IPS DF 6.9 (cell line): ENCODE measurements at regions not wholly inside any gene's neighbourhood (a gene's known extent, or its start where the extent isn't known, plus 50 kb on each side); places are given as distances from the start of the nearest gene placed in this dataset.

Source experiments
- DNase-seq: peaks from one replicate; pipeline ENCODE4 v3.0.0-alpha.2; 2013; ENCODE audit warnings: low read depth, low spot score
- H3K27ac ChIP-seq: one replicate; pipeline ENCODE4 v1.5.1; 2013; ENCODE audit warnings: low read length, control low read depth
- H3K27me3 ChIP-seq: 2 replicates; pipeline ENCODE4 v1.6.1; 2013; ENCODE audit warnings: mild to moderate bottlenecking, low read length; ENCODE audit not compliant: control insufficient read depth, insufficient read depth
- H3K36me3 ChIP-seq: 2 replicates; pipeline ENCODE4 v1.6.1; 2013; ENCODE audit warnings: low read length; ENCODE audit not compliant: control insufficient read depth, insufficient read depth
- H3K4me1 ChIP-seq: 2 replicates; pipeline ENCODE4 v1.6.1; 2013; ENCODE audit warnings: low read length; ENCODE audit not compliant: control insufficient read depth, insufficient read depth
- H3K4me3 ChIP-seq: 2 replicates; pipeline ENCODE4 v1.5.1; 2013; ENCODE audit warnings: mild to moderate bottlenecking, low read length
- H3K9me3 ChIP-seq: 2 replicates; pipeline ENCODE4 v1.6.1; 2013; ENCODE audit warnings: low read length, inconsistent platforms; ENCODE audit not compliant: control insufficient read depth, insufficient read depth
- WGBS: extraction: QIAGEN DNeasy Blood & Tissue Kit; methylation state at CpG from one replicate; pipeline ENCODE4 v1.1.7; 2013; ENCODE audit warnings: mixed read lengths, missing lambda C conversion rate; ENCODE audit not compliant: insufficient read length, insufficient coverage; 5-methylcytosine and 5-hydroxymethylcytosine counted together

DNA sequence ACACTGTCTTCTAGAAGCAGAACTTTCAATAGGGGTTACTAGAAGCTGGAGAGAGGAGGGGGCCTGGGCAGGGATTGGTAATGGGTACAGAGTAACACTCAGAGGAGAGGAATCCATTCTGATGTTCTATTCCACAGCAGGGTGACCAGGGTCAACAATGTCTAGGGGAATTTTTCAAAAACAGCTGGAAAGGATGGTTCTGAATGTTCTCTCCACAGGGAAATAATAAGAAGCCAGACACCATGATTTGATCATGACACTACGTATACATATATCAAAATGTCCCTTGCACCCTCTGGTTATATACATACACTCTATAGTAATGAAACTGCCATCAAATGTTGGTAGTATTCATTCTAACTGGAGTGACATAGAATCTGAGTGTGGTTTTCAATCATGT is 111.2 kb upstream of the TOP3B start:
- no peak for DNase-seq
- Histone ChIP-seq H3K4me1 (no peaks in the 10 kb centered on the region), H3K9me3 (no peaks in the 10 kb centered on the region), H3K36me3 (no peaks in the 10 kb centered on the region), H3K27me3 (peaks cover 57% of the 10 kb centered on the region), H3K27ac (no peak overlapping the region), H3K4me3 (no peak overlapping the region)
- no CpG with 5 or more reads among the region's 1 CpG for WGBS

DNA sequence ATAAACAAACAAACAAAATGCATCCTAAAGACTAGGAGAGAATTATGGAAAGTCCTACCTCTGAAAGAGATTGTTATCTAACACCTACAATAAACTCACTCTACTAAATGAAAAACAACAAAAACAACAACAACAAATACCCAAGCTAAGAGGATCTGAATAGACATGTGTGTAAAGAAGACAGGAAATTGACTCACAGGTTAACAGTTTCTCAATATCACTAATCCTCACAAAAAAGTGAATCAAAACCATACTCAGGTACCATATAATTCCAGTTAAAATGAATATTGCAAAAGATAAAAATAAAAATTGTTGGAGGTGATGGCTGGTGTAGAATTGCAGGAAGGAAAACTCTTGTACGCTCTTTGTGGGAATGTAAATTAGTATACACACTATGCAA is 110.4 kb upstream of the TOP3B start:
- H3K27me3 ChIP-seq: peaks cover 59% of the 10 kb centered on the region
- WGBS: no CpG with 5 or more reads among the region's 1 CpG
- H3K27ac ChIP-seq: no peak overlapping the region

DNA sequence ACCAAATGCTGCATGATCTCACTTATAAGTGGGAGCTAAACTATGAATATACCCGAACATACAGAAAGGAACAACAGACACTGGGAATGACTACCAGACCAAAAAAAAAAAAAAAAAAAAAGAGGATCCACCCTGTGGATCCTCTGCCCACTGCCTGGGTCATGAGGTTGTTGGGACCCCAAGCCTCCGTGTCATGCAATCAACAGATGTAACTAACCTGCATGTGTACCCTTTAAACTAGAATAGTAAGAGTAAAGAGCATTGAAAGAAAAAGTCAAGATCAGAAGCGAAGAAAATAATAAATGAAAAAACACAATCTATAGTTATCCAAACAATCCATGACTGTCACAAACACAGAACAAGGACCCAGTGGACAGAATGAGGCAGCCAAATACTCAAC is 109.5 kb upstream of the TOP3B start:
- Histone ChIP-seq H3K4me1 (no peaks in the 10 kb centered on the region), H3K4me3 (no peak overlapping the region), H3K9me3 (no peaks in the 10 kb centered on the region), H3K27me3 (peaks cover 57% of the 10 kb centered on the region), H3K36me3 (no peaks in the 10 kb centered on the region), H3K27ac (no peak overlapping the region)
- no CpG with 5 or more reads among the region's 3 CpGs for WGBS
- DNase-seq: no peak

More for the DNA sequence above, 110.4 kb upstream of the TOP3B start:
- no peaks in the 10 kb centered on the region for H3K4me1 ChIP-seq
- no peaks in the 10 kb centered on the region for H3K36me3 ChIP-seq
- no peak for DNase-seq
- no peaks in the 10 kb centered on the region for H3K9me3 ChIP-seq
- no peak overlapping the region for H3K4me3 ChIP-seq

DNA sequence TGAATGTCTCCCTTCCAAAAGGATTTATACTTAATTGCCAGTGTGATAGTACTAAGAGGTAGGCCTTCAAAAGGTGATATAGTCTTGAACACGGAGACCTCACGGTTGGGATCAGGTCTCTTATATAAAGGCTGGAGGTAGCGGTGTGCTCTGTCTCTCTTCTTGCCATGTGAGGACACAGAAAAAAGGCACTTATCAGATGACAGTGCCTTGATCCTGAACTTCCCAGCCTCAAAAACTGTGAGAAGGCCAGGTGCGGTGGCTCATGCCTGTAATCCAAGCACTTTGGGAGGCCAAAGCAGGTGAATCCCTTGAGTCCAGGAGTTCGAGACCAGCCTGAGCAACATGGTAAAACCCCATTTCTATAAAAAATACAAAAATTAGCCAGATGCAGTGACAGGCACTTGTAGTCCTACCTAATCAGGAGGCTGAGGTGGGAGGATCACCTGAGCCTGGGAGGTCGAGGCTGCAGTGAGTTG is 108.9 kb upstream of the TOP3B start:
- no peak for DNase-seq
- Histone ChIP-seq H3K36me3 (no peaks in the 10 kb centered on the region), H3K4me3 (no peak overlapping the region), H3K27ac (no peak overlapping the region), H3K9me3 (no peaks in the 10 kb centered on the region), H3K27me3 (peaks cover 59% of the 10 kb centered on the region), H3K4me1 (no peaks in the 10 kb centered on the region)
- WGBS: no CpG with 5 or more reads among the region's 6 CpGs

DNA sequence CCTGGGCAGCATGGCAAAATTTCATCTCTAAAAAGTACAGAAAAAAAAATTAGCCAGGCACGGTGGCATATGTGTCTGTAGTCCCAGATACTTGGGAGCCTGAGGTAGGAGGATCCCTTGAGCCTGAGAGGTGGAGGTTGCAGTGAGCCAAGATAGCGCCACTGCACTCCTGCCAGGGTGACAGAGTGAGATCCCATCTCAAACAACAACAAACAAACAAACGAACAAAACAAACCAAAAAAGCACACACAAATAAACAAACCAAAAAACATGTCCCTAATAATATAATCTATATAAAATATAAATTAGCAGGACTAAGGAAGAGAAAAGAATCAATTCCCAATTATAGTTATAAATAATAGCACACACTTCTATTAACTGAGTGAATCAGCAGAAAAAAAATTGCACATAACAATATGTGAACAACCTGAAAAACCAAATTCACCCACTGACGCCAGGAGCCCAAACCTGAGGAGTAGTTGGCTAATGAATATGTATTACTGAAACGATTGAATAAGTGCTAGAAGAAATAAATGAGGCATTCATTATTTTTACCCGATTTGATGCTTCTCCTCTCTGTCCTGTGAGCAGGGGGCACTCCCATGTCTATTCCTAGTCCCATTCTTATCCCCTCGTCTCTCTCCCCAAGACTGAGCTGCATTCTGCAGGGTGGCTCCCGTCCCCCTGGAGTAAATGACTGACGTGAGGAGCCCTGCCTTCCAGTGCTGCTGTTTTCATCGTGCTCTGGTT is 108.2 kb upstream of the TOP3B start:
- Histone ChIP-seq H3K36me3 (no peaks in the 10 kb centered on the region), H3K27ac (no peak overlapping the region), H3K4me3 (no peak overlapping the region), H3K4me1 (no peaks in the 10 kb centered on the region), H3K27me3 (peaks cover 60% of the 10 kb centered on the region), H3K9me3 (no peaks in the 10 kb centered on the region)
- WGBS: 100% methylated on average over 1 of the region's 10 CpGs
- no peak for DNase-seq

DNA sequence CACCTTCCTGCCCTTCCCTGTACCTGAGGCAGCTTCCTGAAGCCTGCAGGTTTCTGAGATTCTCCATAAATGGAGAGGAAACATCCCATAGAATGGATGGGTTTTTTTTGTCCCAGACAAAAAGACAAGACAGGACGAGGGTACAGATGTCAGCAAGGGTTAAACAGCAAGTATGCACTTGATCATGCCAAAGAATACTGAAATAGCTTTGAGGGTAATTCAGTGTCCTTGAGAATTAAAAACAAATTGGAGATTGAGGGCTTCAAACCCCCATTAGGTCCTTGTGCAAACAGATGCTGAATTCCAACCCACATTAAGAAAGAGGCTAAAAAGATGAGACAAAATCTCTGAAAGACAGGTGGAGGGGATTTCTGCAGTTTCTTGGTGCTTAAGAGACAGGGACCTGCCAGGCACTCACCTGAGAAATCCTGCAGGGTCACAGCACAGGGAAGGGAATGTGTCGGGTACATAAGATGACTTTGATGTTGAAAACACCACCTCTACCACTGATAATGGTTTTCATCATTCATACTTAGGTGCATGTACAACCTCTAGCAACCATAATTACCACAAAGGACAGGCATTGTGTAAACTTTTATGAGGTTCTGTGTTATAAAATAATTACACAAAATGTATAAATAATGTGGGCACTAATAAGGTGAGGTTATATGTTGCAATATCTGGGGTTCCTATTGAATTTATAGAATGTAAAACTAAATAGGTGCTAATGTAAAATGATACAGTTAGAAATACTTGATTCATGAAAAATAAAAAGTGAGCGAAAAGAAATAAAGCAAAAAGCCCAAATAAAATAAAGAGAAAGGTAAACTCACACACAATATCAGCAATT is 107.1 kb upstream of the TOP3B start:
- Histone ChIP-seq H3K4me3 (no peak overlapping the region), H3K9me3 (no peaks in the 10 kb centered on the region), H3K4me1 (no peaks in the 10 kb centered on the region), H3K27ac (no peak overlapping the region), H3K27me3 (peaks cover 56% of the 10 kb centered on the region), H3K36me3 (no peaks in the 10 kb centered on the region)
- DNase-seq: no peak
- WGBS: no CpG with 5 or more reads among the region's 3 CpGs

DNA sequence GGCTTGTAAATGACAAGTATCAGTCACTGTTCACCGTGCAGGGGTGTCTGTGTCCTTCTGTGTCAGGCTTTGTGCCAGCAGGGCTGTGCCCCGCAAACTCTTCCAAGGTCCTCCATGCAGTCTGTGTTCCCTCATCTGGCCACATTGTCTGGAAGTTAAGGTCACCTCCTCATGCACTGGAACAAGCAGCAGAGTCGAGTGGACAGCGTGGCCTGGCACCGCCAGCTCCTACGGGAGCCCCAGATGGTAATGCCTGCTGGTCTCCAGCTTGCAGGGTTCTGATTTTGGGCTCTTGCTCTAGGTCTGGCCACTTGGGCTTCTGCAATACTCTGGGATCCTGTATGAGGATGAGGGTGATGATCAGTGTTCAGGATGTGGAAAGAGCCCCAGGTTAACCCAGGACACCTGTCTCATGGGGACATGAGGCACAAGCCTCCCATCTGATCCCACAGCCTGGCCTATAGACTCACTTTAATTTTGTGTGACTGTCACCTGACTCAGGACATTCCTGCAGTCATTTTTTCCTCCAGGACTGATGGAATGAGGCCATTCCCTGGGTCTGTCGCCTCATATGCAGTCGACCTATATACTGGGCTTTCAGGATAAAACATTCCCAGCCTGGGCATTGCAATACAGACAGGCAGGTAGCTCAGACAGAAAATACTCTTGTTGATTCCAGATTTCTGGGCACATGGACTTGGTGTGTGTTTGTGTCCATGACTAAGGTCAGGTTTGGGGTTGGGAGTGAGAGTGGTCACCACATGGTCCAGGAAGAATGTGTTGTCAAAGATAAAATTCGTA is 106.3 kb upstream of the TOP3B start:
- Histone ChIP-seq H3K27ac (no peak overlapping the region), H3K27me3 (peaks cover 56% of the 10 kb centered on the region), H3K4me3 (no peak overlapping the region), H3K4me1 (no peaks in the 10 kb centered on the region), H3K9me3 (no peaks in the 10 kb centered on the region), H3K36me3 (no peaks in the 10 kb centered on the region)
- DNase-seq: no peak
- no CpG with 5 or more reads among the region's 9 CpGs for WGBS

DNA sequence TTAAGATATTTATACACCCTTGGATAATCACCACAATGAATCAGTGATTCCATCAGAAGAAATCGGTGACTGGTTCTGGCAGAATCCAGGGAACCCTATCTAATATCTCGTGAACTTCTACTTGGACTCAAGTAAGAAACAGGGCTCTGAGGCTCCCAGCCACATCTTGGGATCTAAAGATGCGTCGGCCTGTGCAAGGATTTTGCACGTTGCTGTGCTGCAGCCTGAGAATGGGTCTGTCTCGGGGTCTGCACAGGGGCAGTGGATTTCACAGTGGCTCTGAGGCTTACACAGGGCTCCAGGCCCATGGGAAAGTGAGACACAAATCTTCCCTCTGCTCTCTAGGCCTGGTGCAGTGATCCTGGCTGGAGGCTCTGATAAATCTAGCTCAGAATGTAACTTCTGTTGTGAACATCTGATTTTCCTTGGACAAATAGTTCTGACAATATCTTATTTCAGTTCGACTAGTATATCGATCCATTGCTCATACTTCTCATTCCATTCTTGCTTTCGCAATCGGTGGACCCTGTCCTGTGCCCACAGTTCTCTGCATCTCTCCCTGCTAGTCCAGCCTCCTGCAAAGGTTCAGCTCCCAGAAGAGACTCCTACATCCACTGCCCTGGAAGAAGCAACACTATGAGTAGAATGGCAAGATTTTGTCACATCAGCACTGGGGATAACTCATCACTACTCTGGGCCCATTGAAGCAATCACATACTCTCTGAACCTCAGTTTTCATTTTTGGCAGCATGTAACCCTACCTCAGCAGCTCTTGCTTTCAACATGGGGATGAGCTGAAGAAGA is 105.5 kb upstream of the TOP3B start:
- Histone ChIP-seq H3K27me3 (peaks cover 58% of the 10 kb centered on the region), H3K9me3 (no peaks in the 10 kb centered on the region), H3K27ac (no peak overlapping the region), H3K4me1 (no peaks in the 10 kb centered on the region), H3K4me3 (no peak overlapping the region), H3K36me3 (no peaks in the 10 kb centered on the region)
- no peak for DNase-seq
- WGBS: no CpG with 5 or more reads among the region's 10 CpGs

DNA sequence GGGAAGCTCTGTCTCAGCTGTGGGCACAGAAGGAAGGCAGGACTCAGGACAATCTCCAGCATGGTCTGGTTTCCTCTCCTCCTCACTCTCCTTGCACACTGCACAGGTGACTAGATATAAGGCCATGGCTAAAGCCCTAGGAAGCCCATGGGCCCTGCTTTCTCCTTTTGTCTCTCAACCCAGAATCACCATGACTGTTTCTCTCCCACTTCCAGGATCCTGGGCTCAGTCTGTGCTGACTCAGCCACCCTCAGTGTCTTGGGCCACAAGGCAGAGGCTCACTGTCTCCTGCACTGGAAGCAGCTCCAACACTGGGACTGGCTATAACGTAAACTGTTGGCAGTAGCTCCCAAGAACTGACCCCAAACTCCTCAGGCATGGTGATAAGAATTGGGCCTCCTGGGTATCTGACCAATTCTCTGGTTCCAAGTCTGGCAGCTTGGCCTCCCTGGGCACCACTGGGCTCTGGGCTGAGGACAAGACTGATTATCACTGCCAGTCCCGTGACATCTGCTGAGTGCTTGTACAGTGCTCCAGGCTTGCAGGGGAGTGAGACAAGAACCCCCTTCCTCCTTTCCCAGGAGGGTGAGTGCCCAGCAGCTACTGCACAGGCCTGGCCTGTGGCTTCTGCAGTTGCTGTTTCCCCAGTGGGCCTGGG is 104.0 kb upstream of the TOP3B start:
- no peak for DNase-seq
- no peak overlapping the region for H3K27ac ChIP-seq
- H3K9me3 ChIP-seq: no peaks in the 10 kb centered on the region
- WGBS: no CpG with 5 or more reads among the region's 2 CpGs
- no peaks in the 10 kb centered on the region for H3K36me3 ChIP-seq
- no peak overlapping the region for H3K4me3 ChIP-seq
- no peaks in the 10 kb centered on the region for H3K4me1 ChIP-seq
- peaks cover 60% of the 10 kb centered on the region for H3K27me3 ChIP-seq
